Caco-2 (cell line): ENCODE measurements at regions not wholly inside any gene's neighbourhood (a gene's known extent, or its start where the extent isn't known, plus 50 kb on each side); places are given as distances from the start of the nearest gene placed in this dataset.

Source experiments
- BruUV-seq: library from RNA; stranded (reverse); fragments of 400-500 nt; replicated peaks from 2 replicates; lab custom pipeline; 2021; lab: Mats Ljungman, UMichigan
- CTCF ChIA-PET: fragments of 300-600 bp; sonication (Branson Sonifier 250); formaldehyde crosslinking; loops from one replicate; lab custom pipeline; 2022; ENCODE audit warnings: antibody characterized with exemption; lab: Charles Lee
- POLR2A ChIA-PET: fragments of 300-600 bp; sonication (Branson Sonifier 250); formaldehyde crosslinking; loops from one replicate; lab custom pipeline; 2022; ENCODE audit warnings: antibody characterized with exemption; lab: Charles Lee
- DNase-seq, 2 experiments: peaks; one replicate each; pipeline versions ENCODE4 v3.0.0 to v3.0.0-alpha.2; 2020 to 2022
- H3K27me3 ChIP-seq: replicated peaks from 2 replicates; pipeline ENCODE4 v1.6.0; 2011; ENCODE audit warnings: low read length; ENCODE audit not compliant: control insufficient read depth, insufficient read depth
- H3K36me3 ChIP-seq: 2 replicates; pipeline ENCODE4 v1.5.1; 2011; ENCODE audit warnings: low read length; ENCODE audit not compliant: control insufficient read depth, insufficient read depth
- H3K4me1 ChIP-seq: fragments of 250-450 bp; sonication (Bioruptor Pico); 2 replicates; pipeline ENCODE4 v1.5.1; 2020; ENCODE audit warnings: mild to moderate bottlenecking
- H3K4me3 ChIP-seq: 2 replicates; pipeline ENCODE4 v1.5.1; 2011; ENCODE audit warnings: low read depth, mild to moderate bottlenecking, control low read depth, low read length
- H3K9me3 ChIP-seq: fragments of 250-450 bp; sonication (Bioruptor Pico); 2 replicates; pipeline ENCODE4 v1.5.1; 2020; ENCODE audit warnings: mild to moderate bottlenecking, moderate library complexity
- H3K27ac Mint-ChIP-seq: one replicate; pipeline ENCODE4 v1.8.0; 2022; ENCODE audit warnings: mixed read lengths; ENCODE audit not compliant: unreplicated experiment
- H3K27me3 Mint-ChIP-seq: one replicate; pipeline ENCODE4 v1.8.0; 2022; ENCODE audit warnings: mixed read lengths; ENCODE audit not compliant: insufficient read depth, unreplicated experiment
- H3K36me3 Mint-ChIP-seq: one replicate; pipeline ENCODE4 v1.8.0; 2022; ENCODE audit warnings: mild to moderate bottlenecking, mixed read lengths; ENCODE audit not compliant: insufficient read depth, unreplicated experiment
- H3K4me1 Mint-ChIP-seq: one replicate; pipeline ENCODE4 v1.8.0; 2022; ENCODE audit warnings: low read depth, mixed read lengths; ENCODE audit not compliant: unreplicated experiment
- H3K4me3 Mint-ChIP-seq: one replicate; pipeline ENCODE4 v1.8.0; 2022; ENCODE audit warnings: mild to moderate bottlenecking, moderate library complexity, mixed read lengths; ENCODE audit not compliant: unreplicated experiment
- H3K9me3 Mint-ChIP-seq: one replicate; pipeline ENCODE4 v1.8.0; 2022; ENCODE audit warnings: mixed read lengths; ENCODE audit not compliant: unreplicated experiment
- intact Hi-C: fragments of 100-400 bp; cut with micrococcal nuclease; formaldehyde crosslinking; loops from one replicate; pipeline ENCODE4 v1.10.0; 2022; ENCODE audit not compliant: unreplicated experiment
- TF ChIP-seq, protein P1 (sequence below), 2 experiments: fragments of 200-600 bp in 1 of 2; IDR thresholded peaks; 1 replicate in 1 of 2; 2 replicates in 1 of 2; pipeline versions ENCODE4 v1.5.1 to v1.8.0; 2011 to 2022; ENCODE audit warnings: antibody characterized with exemption in 1 of 2, control low read depth in 1 of 2, inconsistent platforms in 1 of 2, low read depth in 1 of 2, low read length in 1 of 2, mild to moderate bottlenecking in 1 of 2, moderate library complexity in 1 of 2; ENCODE audit not compliant: insufficient read depth in 1 of 2, severe bottlenecking in 1 of 2, unreplicated experiment in 1 of 2

DNA sequence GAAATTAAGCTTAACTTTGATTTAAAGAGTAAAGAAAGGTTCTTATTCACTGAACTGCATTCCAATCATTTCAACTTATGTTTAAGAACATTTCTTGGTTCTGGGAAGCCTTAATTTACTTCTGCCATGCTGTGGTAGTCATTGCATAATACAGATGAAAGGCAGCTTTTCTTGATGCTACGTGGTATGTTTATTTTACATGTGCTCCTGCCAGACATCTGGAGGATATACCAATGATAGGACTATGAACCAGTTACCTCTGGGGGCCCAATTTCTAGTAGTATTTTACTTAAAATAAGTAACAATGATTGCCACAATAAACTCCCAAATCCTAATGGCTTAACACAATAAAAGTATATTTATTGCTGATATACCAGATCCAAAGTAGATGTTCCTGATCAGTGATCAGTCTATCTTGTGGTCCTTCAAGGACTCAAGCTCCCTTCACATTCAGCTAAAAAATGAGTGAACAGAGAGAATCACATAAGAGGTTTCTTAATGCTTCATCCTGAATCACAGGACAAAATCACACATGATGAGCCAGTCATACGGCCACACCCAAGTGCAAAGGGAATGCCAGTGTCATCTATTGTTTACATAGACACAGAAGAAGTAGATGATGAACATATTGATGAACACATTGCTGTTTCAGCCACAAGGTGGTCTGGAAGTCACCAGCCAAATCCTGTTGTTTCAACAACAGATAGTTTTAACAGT, 56.5 kb upstream of the CCN2 start:
- H3K4me1 ChIP-seq, result 0 out of 2 replicates have a peak, but pooled peaks cover 5% of the 10 kb centered on the region
- Mint-ChIP-seq H3K9me3 (peaks cover 15% of the 10 kb centered on the region), H3K36me3 (no peaks in the 10 kb centered on the region), H3K27me3 (no peaks in the 10 kb centered on the region), H3K4me1 (no peaks in the 10 kb centered on the region), H3K27ac (no peak overlapping the region), H3K4me3 (no peak overlapping the region)
- peaks cover 11% of the 10 kb centered on the region for H3K9me3 ChIP-seq
- ChIA-PET POLR2A (no interaction called here), CTCF (no interaction called here)
- TF ChIP-seq, protein P1, sequence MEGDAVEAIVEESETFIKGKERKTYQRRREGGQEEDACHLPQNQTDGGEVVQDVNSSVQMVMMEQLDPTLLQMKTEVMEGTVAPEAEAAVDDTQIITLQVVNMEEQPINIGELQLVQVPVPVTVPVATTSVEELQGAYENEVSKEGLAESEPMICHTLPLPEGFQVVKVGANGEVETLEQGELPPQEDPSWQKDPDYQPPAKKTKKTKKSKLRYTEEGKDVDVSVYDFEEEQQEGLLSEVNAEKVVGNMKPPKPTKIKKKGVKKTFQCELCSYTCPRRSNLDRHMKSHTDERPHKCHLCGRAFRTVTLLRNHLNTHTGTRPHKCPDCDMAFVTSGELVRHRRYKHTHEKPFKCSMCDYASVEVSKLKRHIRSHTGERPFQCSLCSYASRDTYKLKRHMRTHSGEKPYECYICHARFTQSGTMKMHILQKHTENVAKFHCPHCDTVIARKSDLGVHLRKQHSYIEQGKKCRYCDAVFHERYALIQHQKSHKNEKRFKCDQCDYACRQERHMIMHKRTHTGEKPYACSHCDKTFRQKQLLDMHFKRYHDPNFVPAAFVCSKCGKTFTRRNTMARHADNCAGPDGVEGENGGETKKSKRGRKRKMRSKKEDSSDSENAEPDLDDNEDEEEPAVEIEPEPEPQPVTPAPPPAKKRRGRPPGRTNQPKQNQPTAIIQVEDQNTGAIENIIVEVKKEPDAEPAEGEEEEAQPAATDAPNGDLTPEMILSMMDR (IDR thresholded peaks at IDR 0.05; ENCODE audit: insufficient read depth in 1 of 2, low read depth in 1 of 2, low read length in 1 of 2, severe bottlenecking in 1 of 2, unreplicated experiment in 1 of 2), result no peak
- no peaks in the 10 kb centered on the region for H3K36me3 ChIP-seq
- no peak overlapping the region for H3K4me3 ChIP-seq
- no TSS peak for BruUV-seq
- intact Hi-C loops, result no loop called here
- no peak for DNase-seq
- no peaks in the 10 kb centered on the region for H3K27me3 ChIP-seq

DNA sequence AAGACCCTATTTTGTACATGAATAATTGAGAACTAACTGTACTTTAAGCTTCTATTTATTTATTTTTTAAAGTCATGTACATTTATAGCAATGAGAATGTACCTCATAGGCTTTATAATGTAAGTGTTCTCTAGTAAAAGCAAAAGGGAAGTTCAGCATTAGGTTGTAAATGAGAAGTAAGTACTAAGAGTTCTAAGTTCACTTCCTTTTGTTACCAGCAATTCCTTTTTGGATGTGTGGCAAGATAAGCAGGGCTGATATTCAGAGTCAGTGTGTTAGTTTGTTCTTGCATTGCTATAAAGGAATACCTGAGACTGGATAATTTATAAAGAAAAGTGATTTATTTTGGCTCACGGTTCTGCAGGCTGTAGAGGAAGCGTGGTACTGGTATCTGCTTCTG, 54.0 kb upstream of the CCN2 start:
- H3K36me3 Mint-ChIP-seq, result no peaks in the 10 kb centered on the region
- intact Hi-C loops, result no loop called here
- H3K27me3 Mint-ChIP-seq, result no peaks in the 10 kb centered on the region
- no peaks in the 10 kb centered on the region for H3K36me3 ChIP-seq
- H3K4me1 Mint-ChIP-seq, result no peaks in the 10 kb centered on the region
- peaks cover 11% of the 10 kb centered on the region for H3K9me3 ChIP-seq
- H3K27ac Mint-ChIP-seq, result no peak overlapping the region
- H3K4me3 Mint-ChIP-seq, result no peak overlapping the region
- CTCF ChIA-PET, result no interaction called here
- H3K27me3 ChIP-seq, result no peaks in the 10 kb centered on the region
- H3K9me3 Mint-ChIP-seq, result peaks cover 22% of the 10 kb centered on the region
- BruUV-seq, result no TSS peak
- DNase-seq, result no peak
- no peak overlapping the region for H3K4me3 ChIP-seq
- POLR2A ChIA-PET, result no interaction called here
- TF ChIP-seq, protein P1 (IDR thresholded peaks at IDR 0.05; ENCODE audit: insufficient read depth in 1 of 2, low read depth in 1 of 2, low read length in 1 of 2, severe bottlenecking in 1 of 2, unreplicated experiment in 1 of 2), result no peak
- H3K4me1 ChIP-seq, result 0 out of 2 replicates have a peak, but pooled peaks cover 7% of the 10 kb centered on the region

DNA sequence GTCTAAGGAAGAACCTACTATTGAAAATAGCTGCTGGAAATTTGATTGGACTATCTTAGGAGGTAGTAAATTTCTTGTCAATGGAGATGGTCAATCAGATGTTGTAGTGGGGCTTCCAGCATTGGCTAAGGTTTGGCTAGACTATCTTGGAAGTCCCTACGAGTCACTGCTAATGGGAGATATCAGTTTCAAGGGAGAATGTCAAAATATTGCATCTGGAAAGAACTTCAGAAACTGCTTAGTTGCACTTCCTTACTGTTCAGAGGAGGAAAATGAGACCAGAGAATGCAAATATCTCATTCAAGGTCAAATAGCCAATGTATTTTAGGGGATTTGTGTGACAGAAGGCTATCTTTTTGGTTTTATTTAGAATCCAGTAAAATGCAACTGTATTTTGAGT, 53.5 kb upstream of the CCN2 start:
- TF ChIP-seq, protein P1 (IDR thresholded peaks at IDR 0.05; ENCODE audit: insufficient read depth in 1 of 2, low read depth in 1 of 2, low read length in 1 of 2, severe bottlenecking in 1 of 2, unreplicated experiment in 1 of 2), result no peak
- intact Hi-C loops, result no loop called here
- Mint-ChIP-seq H3K27me3 (no peaks in the 10 kb centered on the region), H3K36me3 (no peaks in the 10 kb centered on the region), H3K4me1 (no peaks in the 10 kb centered on the region), H3K27ac (no peak overlapping the region), H3K9me3 (peaks cover 22% of the 10 kb centered on the region), H3K4me3 (no peak overlapping the region)
- Histone ChIP-seq H3K36me3 (no peaks in the 10 kb centered on the region), H3K4me1 (0 out of 2 replicates have a peak, but pooled peaks cover 7% of the 10 kb centered on the region), H3K9me3 (peaks cover 11% of the 10 kb centered on the region), H3K4me3 (no peak overlapping the region), H3K27me3 (no peaks in the 10 kb centered on the region)
- ChIA-PET POLR2A (no interaction called here), CTCF (no interaction called here)
- DNase-seq, result no peak
- BruUV-seq, result no TSS peak
